ENCODE measurements at regions not wholly inside any gene's neighbourhood (a gene's known extent, or its start where the extent isn't known, plus 50 kb on each side); places are given as distances from the start of the nearest gene placed in this dataset.

- H3K4me3 Mint-ChIP-seq, result no peak overlapping the region
- H3K9me3 Mint-ChIP-seq, result no peaks in the 10 kb centered on the region
- H3K27me3 ChIP-seq, result no peaks in the 10 kb centered on the region
- no peaks in the 10 kb centered on the region for H3F3A ChIP-seq (ENCODE audit: low read depth)
- H3K27ac ChIP-seq, result no peak overlapping the region
- TF ChIP-seq EZH2 (IDR thresholded peaks at IDR 0.05) (no peak), EZH2phosphoT487 (IDR thresholded peaks at IDR 0.05) (no peak), CTCF (IDR thresholded peaks at IDR 0.05) (no peak)
- no peak overlapping the region for H3K4me3 ChIP-seq
- H3K36me3 Mint-ChIP-seq, result no peaks in the 10 kb centered on the region
- H3K4me2 ChIP-seq, result no peak overlapping the region
- H3K4me1 ChIP-seq, result no peaks in the 10 kb centered on the region
- H3K9me3 ChIP-seq (ENCODE audit: low read depth), result no peaks in the 10 kb centered on the region
- H3K9ac ChIP-seq, result no peak overlapping the region
- H4K20me1 ChIP-seq (ENCODE audit: low read depth), result no peaks in the 10 kb centered on the region
- no peaks in the 10 kb centered on the region for H3K27me3 Mint-ChIP-seq (ENCODE audit: insufficient read depth, low read depth)
- H3K79me2 ChIP-seq (ENCODE audit: low read depth), result no peaks in the 10 kb centered on the region
- no peaks in the 10 kb centered on the region for H3K36me3 ChIP-seq
- no peak overlapping the region for H3K27ac Mint-ChIP-seq
- no peaks in the 10 kb centered on the region for H3K4me1 Mint-ChIP-seq
- DNase-seq (ENCODE audit: low spot score), result no peak
- no peak overlapping the region for H2AFZ ChIP-seq (replicated peaks)
Measured at GRCh38 chr6:115842338-115842737, 218.4 kb downstream of the FRK start.

- Mint-ChIP-seq H3K4me3 (no peak overlapping the region), H3K36me3 (no peaks in the 10 kb centered on the region), H3K4me1 (no peaks in the 10 kb centered on the region), H3K27ac (no peak overlapping the region), H3K9me3 (peaks cover 2% of the 10 kb centered on the region), H3K27me3 (ENCODE audit: insufficient read depth, low read depth) (no peaks in the 10 kb centered on the region)
- no peak for DNase-seq (ENCODE audit: low spot score)
- Histone ChIP-seq H3K9ac (no peak overlapping the region), H3K4me3 (no peak overlapping the region), H4K20me1 (ENCODE audit: low read depth) (no peaks in the 10 kb centered on the region), H3K36me3 (no peaks in the 10 kb centered on the region), H3K4me1 (no peaks in the 10 kb centered on the region), H2AFZ (replicated peaks) (peak overlapping the region; percentile 0), H3K4me2 (no peak overlapping the region), H3K27me3 (no peaks in the 10 kb centered on the region), H3K27ac (no peak overlapping the region), H3K79me2 (ENCODE audit: low read depth) (no peaks in the 10 kb centered on the region), H3F3A (ENCODE audit: low read depth) (no peaks in the 10 kb centered on the region), H3K9me3 (ENCODE audit: low read depth) (no peaks in the 10 kb centered on the region)
- TF ChIP-seq CTCF (IDR thresholded peaks at IDR 0.05), result no peak
- TF ChIP-seq EZH2 (IDR thresholded peaks at IDR 0.05), result no peak
- TF ChIP-seq EZH2phosphoT487 (IDR thresholded peaks at IDR 0.05), result no peak
Measured at GRCh38 chr6:115839583-115840181, 221.0 kb downstream of the FRK start.

- no peaks in the 10 kb centered on the region for H3K36me3 Mint-ChIP-seq
- Histone ChIP-seq H3K9me3 (ENCODE audit: low read depth) (no peaks in the 10 kb centered on the region), H3F3A (ENCODE audit: low read depth) (no peaks in the 10 kb centered on the region), H3K36me3 (no peaks in the 10 kb centered on the region), H3K4me2 (no peak overlapping the region), H2AFZ (replicated peaks) (no peak overlapping the region), H3K9ac (no peak overlapping the region), H3K27me3 (no peaks in the 10 kb centered on the region), H4K20me1 (ENCODE audit: low read depth) (no peaks in the 10 kb centered on the region), H3K4me1 (no peaks in the 10 kb centered on the region), H3K79me2 (ENCODE audit: low read depth) (no peaks in the 10 kb centered on the region), H3K27ac (no peak overlapping the region), H3K4me3 (no peak overlapping the region)
- peak; percentile 38 for DNase-seq (ENCODE audit: low spot score)
- H3K27ac Mint-ChIP-seq, result no peak overlapping the region
- no peaks in the 10 kb centered on the region for H3K27me3 Mint-ChIP-seq (ENCODE audit: insufficient read depth, low read depth)
- TF ChIP-seq EZH2 (IDR thresholded peaks at IDR 0.05) (no peak), CTCF (IDR thresholded peaks at IDR 0.05) (peak; percentile 59), EZH2phosphoT487 (IDR thresholded peaks at IDR 0.05) (no peak)
- H3K4me1 Mint-ChIP-seq, result no peaks in the 10 kb centered on the region
- H3K9me3 Mint-ChIP-seq, result peaks cover 2% of the 10 kb centered on the region
- no peak overlapping the region for H3K4me3 Mint-ChIP-seq
Measured at GRCh38 chr6:115838763-115839401, 221.8 kb downstream of the FRK start.

Measured in neural progenitor cell (in vitro differentiated cells).